ENCODE measurements at regions not wholly inside any gene's neighbourhood (a gene's known extent, or its start where the extent isn't known, plus 50 kb on each side); places are given as distances from the start of the nearest gene placed in this dataset.
"Not testable (repeated sequence)": the region's sequence is repeated elsewhere in the genome, so short reads cannot be mapped to it uniquely, and the experiment has no call there.

- DNase-seq: no peak
Observed at GRCh38 chr20:26214991-26215390, 518.3 kb upstream of the ZNF337 start.

GRCh38 chr20:26209171-26209941 lies 512.7 kb upstream of the ZNF337 start:
- no peak for DNase-seq

GRCh38 chr20:26208296-26209091 lies 511.8 kb upstream of the ZNF337 start:
- no peak for DNase-seq

GRCh38 chr20:26207967-26208295 lies 511.3 kb upstream of the ZNF337 start:
- DNase-seq: not testable (repeated sequence)

GRCh38 chr20:26207237-26207966 lies 510.7 kb upstream of the ZNF337 start:
- DNase-seq: no peak

- no peak for DNase-seq
Observed at GRCh38 chr20:26205350-26205749, 508.7 kb upstream of the ZNF337 start.

GRCh38 chr20:26201026-26201425 lies 504.4 kb upstream of the ZNF337 start:
- not testable (repeated sequence) for DNase-seq

GRCh38 chr20:26187329-26187728 lies 490.7 kb upstream of the ZNF337 start:
- not testable (repeated sequence) for DNase-seq

GRCh38 chr20:26183720-26184119 lies 487.1 kb upstream of the ZNF337 start:
- not testable (repeated sequence) for DNase-seq

- DNase-seq: not testable (repeated sequence)
Observed at GRCh38 chr20:26181364-26181763, 484.7 kb upstream of the ZNF337 start.

GRCh38 chr20:26171875-26172274 lies 475.2 kb upstream of the ZNF337 start:
- not testable (repeated sequence) for DNase-seq

- DNase-seq: no peak
Observed at GRCh38 chr20:26169506-26169905, 472.9 kb upstream of the ZNF337 start.

GRCh38 chr20:26167499-26167898 lies 470.8 kb upstream of the ZNF337 start:
- no peak for DNase-seq

- no peak for DNase-seq
Observed at GRCh38 chr20:26163890-26164289, 467.2 kb upstream of the ZNF337 start.

GRCh38 chr20:26163151-26163550 lies 466.5 kb upstream of the ZNF337 start:
- not testable (repeated sequence) for DNase-seq

GRCh38 chr20:26161741-26162140 lies 465.1 kb upstream of the ZNF337 start:
- not testable (repeated sequence) for DNase-seq

GRCh38 chr20:26160916-26161315 lies 464.3 kb upstream of the ZNF337 start:
- not testable (repeated sequence) for DNase-seq

- DNase-seq: no peak
Observed at GRCh38 chr20:26154224-26154623, 457.6 kb upstream of the ZNF337 start.

- no peak for DNase-seq
Observed at GRCh38 chr20:26135325-26136110, 438.9 kb upstream of the ZNF337 start.

GRCh38 chr20:26134606-26135005 lies 438.0 kb upstream of the ZNF337 start:
- DNase-seq: no peak

- DNase-seq: not testable (repeated sequence)
Observed at GRCh38 chr20:26133794-26134193, 437.1 kb upstream of the ZNF337 start.

GRCh38 chr20:26120920-26121319 lies 424.3 kb upstream of the ZNF337 start:
- not testable (repeated sequence) for DNase-seq

- not testable (repeated sequence) for DNase-seq
Observed at GRCh38 chr20:26094498-26094897, 397.8 kb upstream of the ZNF337 start.

Data from hippocampal formation (tissue), 2 donors.